GM19238 (cell line): ENCODE measurements at regions not wholly inside any gene's neighbourhood (a gene's known extent, or its start where the extent isn't known, plus 50 kb on each side); places are given as distances from the start of the nearest gene placed in this dataset.

ENCODE experiments used
- DNase-seq: peaks from one replicate; pipeline ENCODE4 v3.0.0; 2011; ENCODE audit warnings: low spot score; ENCODE audit not compliant: insufficient read length

DNA sequence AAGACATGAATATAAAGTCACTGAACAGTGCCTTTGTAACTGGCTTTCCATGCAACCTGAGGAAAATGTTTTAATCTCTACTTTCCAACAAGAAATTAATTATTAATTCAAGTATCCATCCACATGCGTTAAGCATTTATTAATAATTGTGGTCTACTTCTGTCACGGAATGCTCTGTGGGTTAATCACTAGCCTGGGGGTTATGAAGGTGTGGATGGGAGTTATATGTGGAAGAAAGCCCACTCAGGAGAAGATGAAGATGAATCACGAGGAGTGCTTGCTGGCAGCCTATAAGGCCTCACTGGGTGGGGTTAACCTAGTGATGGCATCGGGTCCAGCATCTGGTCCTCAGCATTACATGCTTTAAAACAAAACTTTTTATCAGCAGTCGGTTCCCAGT is 99.5 kb upstream of the AVPR1A start:
- DNase-seq: no peak

DNA sequence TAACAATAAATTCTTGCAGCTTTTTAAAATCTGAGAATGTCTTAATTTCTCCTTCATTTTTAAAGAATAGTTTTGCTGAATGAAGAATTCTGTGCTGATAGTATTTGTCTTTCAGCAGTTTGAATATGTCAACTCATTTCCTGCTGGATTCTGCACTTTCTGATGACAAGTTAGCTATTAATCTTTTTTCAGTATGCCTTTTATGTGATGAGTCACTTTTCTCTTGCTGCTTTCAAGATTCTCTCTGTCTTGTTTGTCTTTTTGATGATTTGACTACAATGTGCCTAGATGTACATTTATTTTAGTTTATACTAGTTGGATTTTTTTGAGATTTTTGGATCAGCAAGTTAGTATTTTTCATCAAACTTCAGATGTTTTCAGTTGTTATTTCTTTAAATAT is 87.9 kb upstream of the AVPR1A start:
- no peak for DNase-seq

DNA sequence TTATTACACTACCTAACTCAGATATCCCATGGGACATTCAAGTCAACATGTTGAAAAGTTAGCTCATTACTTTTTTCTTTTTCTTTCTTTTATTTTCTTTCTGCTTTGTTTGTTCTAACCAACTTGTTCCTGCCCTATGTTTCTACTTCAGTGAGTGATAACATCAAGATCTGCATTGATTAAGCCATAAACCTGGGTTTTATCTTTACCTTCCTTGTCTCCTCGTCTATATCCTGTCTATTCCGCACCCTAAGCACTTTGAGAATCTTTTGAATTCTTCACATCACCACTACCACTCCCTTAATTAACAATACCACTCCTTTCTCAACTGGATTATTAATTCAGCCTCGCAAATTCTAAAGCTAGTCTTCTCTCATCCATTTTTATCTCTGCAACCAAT is 81.9 kb upstream of the AVPR1A start:
- no peak for DNase-seq

DNA sequence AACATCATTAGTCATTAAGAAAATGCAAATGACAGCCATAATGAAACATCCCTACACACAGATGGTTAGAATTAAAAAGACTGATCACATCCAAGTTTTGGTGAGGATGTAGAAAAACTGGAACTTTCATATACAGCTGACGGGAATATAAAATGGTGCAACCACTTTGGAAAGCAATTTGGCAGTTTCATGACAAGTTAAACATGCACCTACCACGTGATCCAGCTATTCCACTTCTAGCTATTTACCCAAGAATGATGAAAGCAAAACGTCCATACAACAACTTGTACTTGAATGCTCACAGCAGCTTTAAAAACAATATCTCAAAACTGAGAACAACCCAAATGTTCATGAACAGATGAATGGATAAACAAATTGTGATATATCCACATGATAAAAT is 77.9 kb upstream of the AVPR1A start:
- DNase-seq: no peak

DNA sequence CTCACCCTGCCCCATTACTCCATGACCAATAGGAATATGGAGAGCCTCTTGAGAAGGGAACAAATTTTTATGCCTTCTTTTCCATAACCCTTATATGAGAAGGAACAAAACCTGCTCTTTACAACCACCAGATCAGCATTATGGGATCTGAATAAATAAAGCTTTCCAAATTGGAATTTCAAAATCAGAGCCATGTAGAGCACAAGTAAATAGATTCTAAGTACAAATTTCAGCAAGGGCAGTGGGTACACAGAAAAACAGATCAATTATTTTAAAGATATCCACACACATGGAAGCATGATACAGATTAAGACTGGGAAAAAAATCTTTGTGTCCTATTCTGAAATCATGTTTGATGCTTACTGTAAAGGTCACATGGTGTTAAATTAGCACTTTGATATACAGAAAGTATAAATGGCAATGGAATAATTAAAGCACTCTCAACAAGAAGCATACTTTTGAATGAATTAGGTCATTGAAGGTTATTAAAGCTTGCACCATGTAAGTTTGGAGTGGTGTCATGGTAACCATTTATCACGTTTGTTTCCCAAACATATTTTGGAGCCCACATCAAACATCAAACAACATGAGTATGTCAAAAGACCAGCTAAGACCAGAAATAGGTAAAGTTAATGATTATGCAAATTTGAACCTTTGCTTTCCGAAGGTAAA is 75.9 kb upstream of the AVPR1A start:
- no peak for DNase-seq

DNA sequence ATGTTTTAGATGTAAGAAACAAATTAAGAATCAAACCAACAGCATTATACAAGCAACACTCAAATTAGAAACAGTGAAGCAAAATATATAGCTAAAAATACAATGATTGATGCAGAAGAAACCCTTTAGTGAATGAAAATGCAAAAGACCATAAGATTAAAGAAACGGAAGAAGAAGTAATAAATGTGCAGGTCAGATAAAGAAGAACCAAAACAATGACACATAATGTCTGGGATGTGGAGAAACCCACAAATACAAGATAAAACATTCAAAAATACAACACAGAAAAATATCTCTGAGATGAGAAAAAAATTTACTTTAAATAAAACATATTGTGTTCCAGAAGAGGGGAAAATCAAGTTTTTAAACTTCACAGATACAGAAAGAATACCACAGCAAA is 73.4 kb upstream of the AVPR1A start:
- DNase-seq: no peak

DNA sequence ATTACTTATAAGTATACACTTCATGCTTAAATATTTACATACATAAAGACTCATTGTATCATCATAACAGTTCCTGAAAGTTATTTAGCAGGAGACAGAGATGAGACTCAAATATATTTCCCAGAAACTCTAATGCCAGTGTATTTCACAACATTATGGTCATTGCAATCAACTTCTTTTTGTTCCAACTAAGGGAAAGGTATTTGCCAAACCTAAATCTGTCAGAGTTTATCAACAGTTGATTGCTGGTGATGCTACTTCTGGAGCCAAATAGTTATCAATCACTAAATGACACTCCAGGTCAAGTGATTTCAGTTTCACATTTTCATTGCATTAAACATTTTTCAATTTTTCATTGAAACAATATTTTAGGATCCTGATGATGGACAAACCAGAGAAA is 72.1 kb upstream of the AVPR1A start:
- DNase-seq: no peak

DNA sequence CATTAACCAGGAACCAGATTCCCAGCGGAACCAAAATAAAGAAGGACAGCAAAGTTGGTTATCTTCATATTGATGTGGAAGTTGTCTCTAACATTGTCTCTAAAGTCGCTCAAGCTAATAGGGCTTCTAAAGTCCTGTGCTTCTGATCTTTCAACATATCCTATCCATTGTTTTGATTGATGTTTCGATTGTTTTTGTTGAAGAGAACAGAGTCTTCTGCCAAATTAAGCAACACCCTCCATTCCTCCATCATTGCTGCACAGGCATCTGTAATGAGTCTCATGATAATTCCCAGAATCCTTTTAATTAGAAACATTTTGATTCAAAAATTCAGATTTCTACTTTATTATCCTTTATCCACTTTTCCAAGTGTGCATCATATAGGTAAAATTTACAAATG is 71.6 kb upstream of the AVPR1A start:
- no peak for DNase-seq

DNA sequence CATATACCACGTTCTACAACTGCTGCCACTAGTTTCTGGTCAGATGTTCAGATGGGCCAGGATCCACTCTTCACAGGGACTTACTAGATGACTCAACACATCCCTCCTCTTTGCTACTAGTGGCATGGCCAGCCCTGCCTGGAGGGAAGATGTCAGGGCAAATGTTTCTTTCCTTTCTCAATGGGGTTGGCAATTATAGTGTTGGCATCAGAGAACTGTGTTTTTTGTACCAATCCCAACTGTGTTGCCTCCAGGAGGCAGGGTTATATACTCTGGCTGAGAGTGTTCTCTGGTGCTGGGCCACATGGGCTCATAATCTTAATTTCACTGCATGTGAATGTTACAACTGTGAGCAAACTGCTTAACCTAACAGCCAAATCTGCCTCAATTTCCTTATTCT is 69.9 kb upstream of the AVPR1A start:
- DNase-seq: no peak

DNA sequence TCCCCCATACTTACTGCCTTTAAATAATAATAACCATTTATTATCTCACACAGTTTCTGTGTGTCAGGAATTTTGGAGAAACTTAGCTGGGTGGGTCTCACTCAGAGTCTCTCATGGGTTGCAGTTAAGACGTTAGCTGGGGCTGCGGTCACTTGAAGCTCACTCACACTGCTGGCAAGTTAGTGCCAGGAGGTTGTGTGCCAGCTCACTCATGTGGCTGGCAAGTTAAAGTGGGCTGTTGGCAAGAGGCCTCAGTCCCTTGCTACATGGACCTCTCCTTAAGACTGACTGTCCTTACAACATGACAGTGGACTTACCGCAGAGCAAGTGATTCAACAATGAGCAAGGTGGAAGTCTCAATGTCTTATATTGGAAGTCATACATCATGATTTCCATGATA is 61.3 kb upstream of the AVPR1A start:
- DNase-seq: no peak

DNA sequence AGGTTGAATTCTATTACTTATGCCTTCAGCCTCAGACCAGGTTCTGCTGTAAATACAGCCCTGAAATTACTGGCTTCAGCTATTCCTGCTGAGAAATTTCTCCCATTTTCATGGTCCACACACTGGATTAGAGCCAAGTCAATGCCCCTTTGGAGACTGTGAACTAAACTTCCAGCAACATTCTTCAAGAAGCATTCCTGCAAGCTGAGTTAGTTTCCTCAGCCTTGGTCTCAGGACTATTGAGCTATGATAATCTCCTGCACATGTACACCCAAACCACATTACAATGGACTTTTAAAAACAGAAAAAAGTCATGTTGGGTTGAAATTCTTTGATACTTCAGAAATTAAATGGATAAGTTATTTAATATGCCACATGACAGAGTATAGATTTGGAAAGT is 58.0 kb upstream of the AVPR1A start:
- no peak for DNase-seq

DNA sequence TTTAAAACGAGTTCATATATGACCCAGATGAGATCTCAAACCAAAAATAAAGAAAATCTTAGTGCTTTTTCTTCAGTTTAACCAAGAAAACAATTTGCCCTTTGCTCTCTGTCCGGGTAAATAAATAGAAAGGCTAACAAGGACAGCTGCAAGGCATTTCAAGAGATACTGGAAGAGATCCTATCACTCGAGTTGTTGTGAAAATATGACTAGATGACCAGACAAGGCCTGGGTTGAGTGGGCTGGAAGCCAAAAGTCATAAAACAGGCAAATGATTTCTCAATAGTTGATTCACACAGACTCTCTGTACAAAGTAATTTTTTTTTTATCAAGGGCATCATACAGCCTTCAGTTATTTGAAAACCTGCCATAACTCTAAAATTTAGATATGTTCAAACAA is 55.9 kb upstream of the AVPR1A start:
- no peak for DNase-seq

DNA sequence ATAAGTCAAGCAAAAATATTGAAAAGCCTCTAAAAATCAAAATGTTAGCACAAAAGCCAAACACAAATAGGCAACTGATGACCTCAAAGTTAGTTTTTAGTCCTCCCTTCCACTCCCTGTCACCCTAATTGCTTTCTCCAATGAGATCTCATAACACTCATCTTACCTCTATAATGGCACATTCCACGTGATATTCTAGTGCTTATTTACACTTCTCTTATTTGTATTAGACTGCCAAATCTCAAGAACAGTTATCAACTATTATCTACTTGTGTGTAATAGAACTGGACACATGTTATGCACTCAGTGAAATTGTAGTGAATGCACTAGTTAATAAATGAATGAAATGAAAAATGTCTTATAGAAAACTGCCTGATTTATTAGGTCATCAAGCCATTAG is 55.5 kb upstream of the AVPR1A start:
- DNase-seq: no peak
